ENCODE measurements at regions not wholly inside any gene's neighbourhood (a gene's known extent, or its start where the extent isn't known, plus 50 kb on each side); places are given as distances from the start of the nearest gene placed in this dataset.
"Not testable (repeated sequence)": the region's sequence is repeated elsewhere in the genome, so short reads cannot be mapped to it uniquely, and the experiment has no call there.

DNA sequence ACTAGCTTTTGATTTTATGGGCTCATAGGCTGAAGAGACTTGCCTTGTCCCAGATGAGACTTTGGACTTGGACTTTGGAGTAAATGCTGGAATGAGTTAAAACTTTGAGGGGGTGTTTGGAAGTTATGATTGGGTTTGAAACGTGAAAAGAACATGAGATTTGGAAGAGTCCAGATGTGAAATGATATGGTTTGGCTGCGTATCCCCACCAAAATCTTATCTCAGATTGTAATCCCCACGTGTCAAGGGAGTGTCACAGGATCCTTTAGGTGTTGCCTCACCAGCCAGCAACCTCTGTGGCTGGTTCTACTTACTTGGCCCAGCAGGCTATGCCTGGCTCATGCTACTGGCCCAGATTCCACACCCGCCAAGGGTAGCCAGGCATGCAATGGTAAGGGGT is 119.6 kb upstream of the NPY start:
- no peak overlapping the region for H3K4me3 ChIP-seq
- intact Hi-C loops (cut with DNase I), result no loop called here
- no peaks in the 10 kb centered on the region for H3K36me3 ChIP-seq
- no peaks in the 10 kb centered on the region for H3K27me3 ChIP-seq
- H3K9me3 ChIP-seq, result no peaks in the 10 kb centered on the region
- no peak for TF ChIP-seq CTCF (IDR thresholded peaks at IDR 0.05)
- no peak for TF ChIP-seq POLR2A (IDR thresholded peaks at IDR 0.05)
- no peak overlapping the region for H3K27ac ChIP-seq
- no peaks in the 10 kb centered on the region for H3K4me1 ChIP-seq
- WGBS, 2 donors, result 54 to 59% methylated on average over 3 to 4 of the region's 4 CpGs
- DNase-seq, result no peak

- Histone ChIP-seq H3K4me1 (no peaks in the 10 kb centered on the region), H3K4me3 (no peak overlapping the region), H3K27me3 (no peaks in the 10 kb centered on the region), H3K9me3 (no peaks in the 10 kb centered on the region), H3K27ac (no peak overlapping the region), H3K36me3 (no peaks in the 10 kb centered on the region)
- DNase-seq, result no peak
- TF ChIP-seq CTCF (IDR thresholded peaks at IDR 0.05), result no peak
- no peak for TF ChIP-seq POLR2A (IDR thresholded peaks at IDR 0.05)
- 65 to 83% methylated on average over 5 of the region's 5 CpGs for WGBS, 2 donors
- intact Hi-C loops (cut with DNase I), result no loop called here
Measured at GRCh38 chr7:24169077-24169624, 114.8 kb upstream of the NPY start.

GRCh38 chr7:24171951-24172350 is 112.0 kb upstream of the NPY start:
- H3K9me3 ChIP-seq; H3K4me1 ChIP-seq; DNase-seq; H3K27me3 ChIP-seq; H3K36me3 ChIP-seq; intact Hi-C loops (cut with DNase I); H3K27ac ChIP-seq; H3K4me3 ChIP-seq: not testable (repeated sequence)
- WGBS, 2 donors, result 85 to 86% methylated on average over 7 to 8 of the region's 9 CpGs

DNA sequence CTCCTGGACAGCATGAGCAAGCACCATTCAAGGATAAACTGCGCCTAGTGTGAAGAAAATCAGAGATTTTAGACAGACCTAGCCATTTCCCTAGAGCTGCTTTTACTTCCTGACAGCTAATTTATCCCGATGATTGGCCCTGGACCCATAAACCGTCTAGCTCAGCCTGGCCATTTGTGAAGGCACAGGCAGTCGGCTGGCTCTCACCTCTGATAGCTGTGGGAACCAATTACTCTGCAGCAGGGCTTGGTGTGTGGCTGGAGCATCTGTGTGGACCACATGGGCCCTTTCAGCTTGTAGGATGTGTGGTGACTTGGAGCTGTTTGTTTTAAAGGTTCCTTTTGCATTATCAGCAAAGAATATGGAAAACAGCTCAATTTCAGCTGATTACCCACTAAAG is 111.1 kb upstream of the NPY start:
- intact Hi-C loops (cut with DNase I), result no loop called here
- 49 to 70% methylated on average over 3 to 4 of the region's 4 CpGs for WGBS, 2 donors
- no peak for DNase-seq
- Histone ChIP-seq H3K4me3 (no peak overlapping the region), H3K36me3 (no peaks in the 10 kb centered on the region), H3K9me3 (no peaks in the 10 kb centered on the region), H3K27me3 (peaks cover 0 to 5% (median 0%) of the 10 kb centered on the region in 4 donors), H3K4me1 (no peaks in the 10 kb centered on the region), H3K27ac (no peak overlapping the region)
- no peak for TF ChIP-seq CTCF (IDR thresholded peaks at IDR 0.05)
- no peak for TF ChIP-seq POLR2A (IDR thresholded peaks at IDR 0.05)

DNA sequence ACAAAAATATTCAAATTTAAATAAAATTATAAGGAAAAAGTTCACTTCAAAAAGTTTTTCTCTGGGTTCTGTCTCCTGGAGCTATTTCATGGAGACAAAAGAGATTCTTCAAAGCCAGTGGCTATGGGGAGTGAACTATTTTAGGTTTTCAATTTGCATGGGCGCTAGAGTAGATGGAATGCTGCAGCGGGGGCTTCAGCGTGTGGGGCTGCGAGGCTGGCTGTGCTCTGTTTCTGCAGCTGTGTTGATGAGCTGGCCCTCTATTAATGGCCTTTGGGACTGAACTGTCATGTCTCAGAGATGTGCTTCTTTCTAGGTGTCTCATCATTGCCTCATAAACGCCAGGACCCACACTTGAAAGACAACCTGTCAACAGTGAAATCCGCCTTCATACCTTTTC is 108.4 kb upstream of the NPY start:
- intact Hi-C loops (cut with DNase I), result no loop called here
- Histone ChIP-seq H3K36me3 (no peaks in the 10 kb centered on the region), H3K4me1 (no peaks in the 10 kb centered on the region), H3K9me3 (no peaks in the 10 kb centered on the region), H3K4me3 (no peak overlapping the region), H3K27ac (no peak overlapping the region), H3K27me3 (peaks cover 0 to 5% (median 0%) of the 10 kb centered on the region in 4 donors)
- no peak for TF ChIP-seq POLR2A (IDR thresholded peaks at IDR 0.05)
- no peak for TF ChIP-seq CTCF (IDR thresholded peaks at IDR 0.05)
- 82 to 87% methylated on average over 5 to 6 of the region's 6 CpGs for WGBS, 2 donors
- no peak for DNase-seq
